ENCODE measurements at regions not wholly inside any gene's neighbourhood (a gene's known extent, or its start where the extent isn't known, plus 50 kb on each side); places are given as distances from the start of the nearest gene placed in this dataset.
"Not testable (repeated sequence)": the region's sequence is repeated elsewhere in the genome, so short reads cannot be mapped to it uniquely, and the experiment has no call there.

DNA sequence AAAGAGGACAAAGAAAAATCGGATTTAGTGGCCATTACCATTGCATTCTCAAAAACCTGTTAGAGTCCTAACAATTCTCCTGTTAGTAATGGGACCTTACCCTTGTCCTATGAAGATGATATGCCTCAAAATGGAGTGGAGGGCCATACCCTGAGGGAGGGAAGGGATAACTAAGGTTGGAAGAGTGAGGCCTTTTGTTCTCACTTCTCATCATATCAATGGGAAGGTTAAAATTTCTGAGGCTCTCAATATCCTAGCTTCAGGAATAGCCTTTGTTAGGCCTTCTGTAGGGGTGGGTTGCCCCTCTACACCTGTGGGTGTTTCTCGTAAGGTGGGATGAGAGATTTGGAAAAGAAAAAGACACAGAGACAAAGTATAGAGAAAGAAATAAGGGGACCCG is 109.4 kb upstream of the SGIP1 start:
- DNase-seq (ENCODE audit: low read depth in 2 of 2) = not testable (repeated sequence)

DNA sequence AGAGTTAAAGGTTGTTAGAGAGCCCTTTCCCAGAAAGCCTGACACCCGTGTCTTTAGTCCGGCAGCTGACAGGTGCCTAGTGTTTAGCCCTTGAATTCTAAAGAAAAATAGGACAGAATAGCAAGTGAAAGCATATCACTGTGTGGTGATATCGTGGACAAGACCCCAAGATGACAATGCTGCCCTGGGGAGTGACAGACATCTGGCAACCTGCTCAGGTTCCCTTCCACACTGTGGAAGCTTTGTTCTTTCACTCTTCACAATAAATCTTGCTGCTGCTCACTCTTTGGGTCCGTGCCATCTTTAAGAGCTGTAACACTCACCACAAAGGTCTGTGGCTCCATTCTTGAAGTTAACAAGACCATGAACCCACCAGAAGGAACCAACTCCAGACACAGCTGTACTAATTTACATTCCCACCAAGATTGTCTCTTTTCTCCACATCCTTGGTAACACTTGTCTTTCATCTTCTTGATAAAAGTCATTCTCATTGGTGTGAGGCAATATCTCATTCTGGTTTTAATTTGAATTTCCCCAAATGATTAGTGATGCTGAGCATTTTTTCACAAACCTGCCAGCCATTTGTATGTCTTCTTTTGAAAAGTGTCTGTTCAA is 107.6 kb upstream of the SGIP1 start:
- DNase-seq (ENCODE audit: low read depth in 2 of 2) = no peak

DNA sequence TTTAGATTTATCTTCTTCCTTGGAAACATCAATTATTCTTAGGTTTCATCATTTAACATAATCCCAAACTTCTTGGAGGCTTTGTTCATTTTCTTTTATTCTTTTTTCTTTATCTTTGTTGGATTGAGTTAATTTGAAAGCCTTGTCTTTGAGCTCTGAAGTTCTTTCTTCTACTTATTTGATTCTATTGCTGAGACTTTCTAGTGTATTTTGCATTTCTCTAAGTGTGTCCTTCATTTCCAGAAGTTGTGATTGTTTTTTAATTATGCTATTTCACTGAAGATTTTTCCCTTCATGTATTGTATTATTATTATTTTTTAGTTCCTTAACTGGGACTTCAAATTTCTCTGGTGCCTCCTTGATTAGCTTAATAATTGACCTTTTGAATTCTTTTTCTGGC is 103.1 kb upstream of the SGIP1 start:
- DNase-seq (ENCODE audit: low read depth in 2 of 2) = not testable (repeated sequence)

DNA sequence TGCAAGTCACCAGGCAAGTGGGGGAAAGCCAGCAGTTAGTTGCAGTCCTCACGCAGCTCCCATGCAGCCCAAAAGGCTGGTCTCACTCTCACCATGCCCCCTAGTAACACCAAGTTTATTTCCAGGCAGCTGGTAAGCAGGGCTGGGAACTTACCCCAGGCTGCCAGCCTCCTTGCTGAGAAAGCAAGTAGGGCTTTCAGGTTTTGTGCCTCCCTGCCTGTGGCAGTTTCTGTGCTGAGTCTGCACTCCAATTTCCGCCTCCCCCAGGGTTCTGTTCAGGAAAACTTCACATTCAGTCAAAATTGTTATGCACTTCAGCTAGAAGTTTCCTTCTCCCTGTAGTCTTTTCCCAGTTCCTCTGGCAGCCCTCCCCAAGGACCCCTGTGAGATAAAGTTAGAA is 102.0 kb upstream of the SGIP1 start:
- no peak for DNase-seq (ENCODE audit: low read depth in 2 of 2)

DNA sequence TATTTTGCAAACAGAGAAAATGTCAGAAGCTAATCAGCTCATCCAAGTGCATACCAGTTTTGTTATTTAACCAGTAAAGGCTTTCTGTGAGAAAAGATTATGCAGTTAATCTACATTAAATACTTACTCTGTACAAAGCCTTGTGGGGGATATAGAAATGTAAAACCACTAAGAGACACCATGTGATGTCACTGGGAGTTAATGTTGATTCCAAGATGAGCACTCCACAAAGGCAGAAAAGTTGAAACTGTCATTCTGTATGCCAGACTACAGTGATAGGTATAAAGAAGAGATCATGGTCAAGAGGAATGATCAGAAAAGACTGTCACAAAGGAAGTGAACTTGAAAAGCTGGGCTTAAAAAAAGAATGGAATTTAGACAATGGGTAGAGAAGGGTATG is 100.3 kb upstream of the SGIP1 start:
- DNase-seq (ENCODE audit: low read depth in 2 of 2) = no peak

DNA sequence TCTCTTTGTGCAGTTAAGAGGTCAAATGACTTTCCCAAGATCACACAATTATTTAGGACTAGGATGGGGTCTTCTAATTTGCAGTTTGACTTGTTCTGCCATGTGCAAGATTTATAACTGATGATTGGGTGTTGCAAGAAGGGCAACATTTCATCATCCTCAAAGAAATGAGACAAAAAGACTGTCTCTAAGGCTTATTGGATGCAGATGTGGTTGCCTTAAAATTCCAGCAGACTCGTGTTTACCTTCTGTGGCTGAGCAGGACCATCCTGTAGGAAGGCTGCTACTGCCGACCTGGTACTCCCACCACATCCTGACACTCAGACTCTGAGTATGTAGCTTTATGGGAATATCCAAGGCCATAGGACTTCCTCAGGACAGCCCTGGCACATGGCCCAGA is 99.9 kb upstream of the SGIP1 start:
- DNase-seq (ENCODE audit: low read depth in 2 of 2) = no peak

DNA sequence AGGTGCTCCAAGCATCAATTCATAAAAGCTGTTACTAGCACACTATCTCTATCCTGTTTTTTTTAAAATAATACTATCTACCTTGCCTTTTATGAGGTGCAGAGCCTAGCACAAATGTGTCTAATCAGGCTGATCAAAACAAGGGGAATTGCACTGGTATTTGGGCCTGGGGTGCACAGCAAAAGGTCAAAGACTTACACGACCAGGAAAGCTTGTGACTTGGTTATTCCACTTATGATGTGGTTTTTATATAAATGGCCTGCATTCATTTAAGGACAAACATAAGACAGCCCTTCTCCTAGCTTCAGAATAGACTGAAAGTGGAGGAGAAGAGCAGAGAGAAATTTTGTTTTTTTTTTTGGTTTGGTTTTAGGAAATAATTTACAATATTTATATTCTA is 98.4 kb upstream of the SGIP1 start:
- DNase-seq (ENCODE audit: low read depth in 2 of 2) = no peak

DNA sequence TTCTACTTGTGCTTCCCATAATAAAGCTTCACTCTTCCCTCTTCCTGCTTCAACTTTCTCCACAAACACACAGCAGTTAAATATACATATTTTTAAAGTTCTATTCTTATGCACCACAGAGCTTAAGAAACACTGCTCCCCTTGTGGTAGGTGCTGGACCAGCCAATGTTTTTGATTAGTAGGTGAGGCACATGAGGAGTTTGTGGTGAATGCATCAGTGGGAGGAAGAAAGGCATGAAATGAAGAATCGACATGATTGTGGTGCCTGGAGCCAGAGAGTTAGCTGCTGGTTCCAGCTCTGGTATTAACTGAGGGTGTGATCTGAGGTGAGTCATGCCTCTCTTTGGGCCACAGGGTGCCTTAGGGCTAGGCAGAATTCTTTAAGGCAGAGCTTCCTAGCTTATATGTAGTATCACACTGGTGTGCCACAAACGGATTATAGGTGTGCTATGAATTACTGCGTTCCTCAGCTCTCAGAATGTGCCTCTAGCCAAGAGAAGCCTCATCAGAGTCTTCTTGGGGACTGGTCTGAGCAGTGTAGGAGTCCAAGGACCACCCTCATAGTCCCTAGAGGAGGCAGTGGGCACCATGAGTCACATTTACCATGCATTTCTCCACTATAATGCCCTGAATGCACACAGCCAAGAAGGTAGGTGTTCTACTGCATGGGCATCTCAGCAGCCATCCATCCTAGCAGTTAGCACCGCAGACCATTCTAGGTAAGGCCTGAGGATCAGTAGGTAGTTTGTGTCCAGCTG is 97.4 kb upstream of the SGIP1 start:
- peak; percentile 19 to 31 for DNase-seq (ENCODE audit: low read depth in 2 of 2)

DNA sequence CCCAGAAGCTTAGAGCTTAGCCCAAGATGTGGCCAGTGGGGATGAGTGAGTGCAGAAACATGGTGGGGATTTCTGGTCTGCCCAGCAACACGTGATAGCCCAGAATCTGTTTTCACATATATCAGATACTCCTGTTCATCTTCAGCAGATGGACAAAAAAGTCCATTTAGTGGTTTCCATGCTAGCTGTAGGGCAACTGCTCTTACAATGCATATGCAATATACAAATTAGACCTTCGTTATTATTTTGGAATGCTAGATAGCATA is 96.9 kb upstream of the SGIP1 start:
- DNase-seq (ENCODE audit: low read depth in 2 of 2) = no peak

DNA sequence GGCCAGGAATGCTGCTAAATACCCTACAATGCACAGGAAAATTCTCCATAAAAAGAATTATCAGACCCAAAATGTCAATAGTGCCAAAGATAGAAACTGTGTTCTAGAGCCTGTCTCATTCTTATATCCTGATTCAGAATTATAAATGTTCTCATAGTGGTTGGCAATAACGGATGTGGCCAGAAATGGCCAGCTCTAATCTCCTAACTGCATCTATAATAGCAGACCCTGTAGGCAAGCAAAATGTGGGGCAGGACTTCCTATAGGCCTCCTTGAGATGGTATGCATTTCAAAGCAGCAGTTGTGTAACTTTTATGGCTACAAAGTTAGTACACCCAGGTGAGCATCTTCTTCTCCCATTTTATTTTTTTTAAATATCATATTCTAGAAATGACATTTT is 95.9 kb upstream of the SGIP1 start:
- no peak for DNase-seq (ENCODE audit: low read depth in 2 of 2)

DNA sequence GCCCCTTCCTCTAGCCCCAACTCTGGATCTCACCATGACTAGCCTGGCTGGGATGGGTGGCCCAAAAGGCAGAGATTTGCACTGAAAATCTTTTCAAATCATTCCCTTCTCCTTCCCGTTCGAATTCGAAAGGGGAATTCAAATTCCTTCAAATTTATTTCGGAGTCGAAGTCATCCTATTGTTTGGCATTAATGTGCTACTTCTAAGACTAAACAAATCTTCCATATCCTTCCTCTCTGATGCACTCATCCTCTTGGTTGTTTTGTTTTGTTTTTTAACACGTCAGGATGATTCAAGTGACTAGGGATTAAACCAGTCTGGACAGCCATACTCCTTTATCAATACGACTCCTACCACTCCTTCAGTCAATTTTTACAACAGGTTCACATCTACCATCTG is 95.5 kb upstream of the SGIP1 start:
- no peak for DNase-seq (ENCODE audit: low read depth in 2 of 2)

DNA sequence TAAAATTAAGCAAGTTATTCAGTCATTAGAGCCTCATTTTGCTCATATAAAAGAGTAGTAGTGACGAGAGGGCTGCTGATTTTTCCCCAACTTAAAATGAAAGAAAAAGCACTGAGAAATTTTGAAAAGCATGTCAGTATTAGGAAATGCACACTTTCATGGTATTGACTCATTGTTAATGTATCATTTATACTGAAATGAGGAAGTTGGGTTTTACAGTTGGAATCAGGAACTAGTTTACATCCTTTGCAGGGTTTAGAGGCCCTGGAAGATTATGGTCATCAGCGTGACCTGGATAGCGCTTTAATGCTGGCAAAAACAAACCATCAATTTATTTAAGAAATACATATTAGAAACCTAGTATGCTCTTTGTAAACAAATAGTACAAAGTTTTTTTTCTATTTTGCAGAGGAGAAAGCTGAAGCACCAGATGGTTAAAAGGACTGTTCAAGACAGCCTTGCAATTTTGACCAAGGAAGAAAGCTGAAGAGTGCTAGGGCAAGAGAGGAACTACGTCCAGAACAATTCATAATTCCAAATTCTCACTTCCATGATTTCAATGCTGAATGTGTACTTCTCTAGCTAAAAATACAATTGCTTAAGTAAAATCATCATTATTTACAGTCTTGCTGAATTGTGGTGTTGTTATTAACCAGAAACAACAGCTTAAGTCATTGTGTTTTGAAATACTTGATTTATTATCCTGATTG is 94.8 kb upstream of the SGIP1 start:
- DNase-seq (ENCODE audit: low read depth in 2 of 2) = no peak

DNA sequence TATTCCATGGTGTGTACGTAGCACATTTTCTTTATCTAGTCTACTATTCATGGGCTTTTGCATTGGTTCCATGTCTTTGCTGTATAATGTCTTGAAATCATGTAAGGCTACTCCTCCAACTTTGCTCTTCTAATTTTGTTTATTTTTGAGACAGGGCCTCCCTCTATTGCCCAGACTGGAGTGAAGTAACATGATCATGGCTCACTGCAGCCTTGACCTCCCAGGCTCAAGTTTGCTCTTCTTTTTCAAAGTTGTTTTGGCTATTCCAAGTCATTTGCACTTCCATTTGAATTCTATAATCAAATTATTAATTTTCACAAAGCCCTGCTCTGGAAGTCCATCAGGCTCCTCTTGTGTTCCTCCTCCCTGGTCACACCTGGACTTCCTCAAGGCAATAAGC is 90.2 kb upstream of the SGIP1 start:
- DNase-seq (ENCODE audit: low read depth in 2 of 2) = no peak

DNA sequence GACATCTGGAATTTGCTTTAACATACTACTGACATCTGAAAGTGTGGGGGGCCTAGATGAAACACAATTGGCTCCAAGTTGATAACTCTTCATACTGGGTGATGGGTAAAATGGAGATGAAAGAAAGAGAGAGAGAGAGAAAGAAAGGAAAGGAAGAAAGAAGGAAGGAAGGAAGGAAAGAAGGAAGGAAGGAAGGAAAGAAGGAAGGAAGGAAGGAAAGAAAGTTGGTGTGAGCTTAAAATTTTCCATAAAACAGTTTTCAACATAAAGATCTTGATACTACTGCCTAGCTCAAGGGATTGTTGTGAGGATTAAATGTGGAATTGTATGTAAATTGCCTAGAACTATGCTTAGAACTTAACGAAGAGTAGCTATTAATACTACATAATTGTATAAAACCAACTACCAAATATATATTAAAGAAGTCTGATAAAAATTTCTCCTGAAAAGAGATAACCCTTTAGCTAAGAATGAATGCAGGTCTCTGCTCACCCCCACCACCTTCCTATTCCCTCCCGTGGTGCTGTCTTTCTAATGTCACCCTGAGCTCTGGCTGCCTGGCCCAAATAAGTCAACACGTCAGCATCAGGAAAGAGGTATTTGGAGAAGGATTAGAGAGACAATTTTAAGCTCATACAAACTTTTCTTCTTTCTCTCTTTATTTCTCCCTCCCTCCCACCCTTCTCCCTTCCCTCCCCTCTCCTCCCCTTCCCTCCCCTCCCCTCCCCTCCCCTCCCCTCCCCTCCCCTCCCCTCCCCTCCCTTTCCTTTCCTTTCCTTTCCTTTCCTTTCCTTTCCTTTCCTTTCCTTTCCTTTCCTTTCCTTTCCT is 89.3 kb upstream of the SGIP1 start:
- no peak for DNase-seq (ENCODE audit: low read depth in 2 of 2)

DNA sequence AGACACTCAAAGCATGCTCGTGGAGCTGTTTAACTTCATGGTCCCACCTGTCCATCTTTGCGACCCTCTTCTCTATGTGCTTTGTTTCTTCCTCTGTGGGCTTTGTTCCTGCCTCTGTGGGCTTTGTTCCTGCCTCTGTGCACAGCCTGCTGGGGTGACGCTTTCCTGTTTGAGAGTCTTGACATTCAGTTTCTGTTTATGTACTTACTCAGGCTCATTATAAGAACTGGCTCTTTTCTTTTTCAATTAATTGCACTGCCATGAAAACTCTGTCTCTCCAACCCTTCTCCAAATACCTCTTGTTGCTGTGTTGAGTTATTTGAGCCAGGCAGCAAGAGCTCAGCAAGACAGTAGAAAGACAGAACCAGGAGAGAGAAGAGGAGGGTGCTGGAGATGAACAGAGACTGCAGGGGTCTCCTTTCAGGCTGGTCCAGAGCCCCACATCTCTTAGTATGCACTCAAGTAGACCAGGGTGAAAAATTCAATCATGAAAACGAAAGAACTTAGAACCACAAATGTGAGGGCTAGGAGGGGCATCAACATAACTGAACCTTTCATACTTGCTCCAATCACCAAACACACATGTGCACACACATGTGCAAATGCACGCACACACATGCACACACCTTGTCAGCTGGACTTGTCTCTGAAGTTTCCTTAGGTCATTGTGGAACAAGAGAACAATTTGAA is 88.3 kb upstream of the SGIP1 start:
- peak in 1 of 2 donors; percentile 22 for DNase-seq (ENCODE audit: low read depth in 2 of 2)

DNA sequence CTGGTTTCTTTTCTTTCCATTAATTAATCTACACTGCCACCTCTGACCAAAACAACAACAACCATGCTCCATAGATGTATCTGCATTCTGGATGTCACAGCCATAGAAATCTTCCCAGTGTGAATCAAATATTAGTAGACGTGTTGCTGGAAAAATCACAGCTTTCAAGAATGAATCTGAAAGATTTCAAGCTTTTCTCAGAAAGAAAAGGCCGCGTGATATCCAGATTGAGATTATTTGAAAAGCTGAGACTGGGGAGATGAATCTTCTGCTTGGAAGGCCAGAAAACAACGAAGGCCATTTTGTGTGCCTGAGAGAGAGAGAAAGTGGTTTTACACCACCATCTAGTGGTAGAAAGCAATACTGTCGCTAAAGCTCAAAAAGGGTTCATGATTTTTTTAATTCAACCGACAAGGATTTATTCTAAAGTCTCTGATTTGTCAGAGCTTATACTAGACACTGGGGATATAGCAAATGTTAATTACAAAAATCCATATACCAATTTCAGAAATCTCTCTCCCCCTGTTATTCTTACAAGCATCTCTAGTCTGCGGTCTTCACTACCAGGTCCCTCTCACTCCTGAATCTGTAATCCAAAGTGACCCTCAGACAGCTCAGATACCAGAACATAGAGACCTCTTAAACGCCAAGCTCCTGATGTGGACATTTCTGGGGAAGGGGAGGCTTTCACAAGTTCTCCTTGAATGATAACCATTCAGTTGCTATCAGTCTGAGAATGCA is 87.5 kb upstream of the SGIP1 start:
- no peak for DNase-seq (ENCODE audit: low read depth in 2 of 2)

DNA sequence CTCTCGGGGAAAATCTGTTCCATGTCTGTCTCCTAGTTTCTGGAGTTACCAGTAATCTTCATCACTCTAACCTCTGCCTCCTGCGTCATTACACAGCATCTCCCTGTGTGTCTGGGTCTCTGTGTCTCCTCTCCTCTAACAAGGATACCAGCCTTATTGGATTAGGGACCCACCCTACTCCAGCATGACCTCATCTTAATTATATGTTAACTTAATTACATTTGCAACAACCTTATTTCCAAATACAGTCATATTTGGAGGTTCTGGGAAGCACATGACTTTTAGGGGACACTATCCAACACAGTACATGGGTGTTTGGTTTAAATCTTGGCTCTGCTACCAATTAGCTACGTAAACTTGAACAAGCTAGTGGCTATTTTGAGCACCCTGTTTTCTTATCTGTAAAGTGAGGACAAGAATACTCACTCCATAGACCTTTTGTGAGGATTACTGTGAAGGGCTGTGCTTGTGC is 83.9 kb upstream of the SGIP1 start:
- DNase-seq (ENCODE audit: low read depth in 2 of 2) = no peak

DNA sequence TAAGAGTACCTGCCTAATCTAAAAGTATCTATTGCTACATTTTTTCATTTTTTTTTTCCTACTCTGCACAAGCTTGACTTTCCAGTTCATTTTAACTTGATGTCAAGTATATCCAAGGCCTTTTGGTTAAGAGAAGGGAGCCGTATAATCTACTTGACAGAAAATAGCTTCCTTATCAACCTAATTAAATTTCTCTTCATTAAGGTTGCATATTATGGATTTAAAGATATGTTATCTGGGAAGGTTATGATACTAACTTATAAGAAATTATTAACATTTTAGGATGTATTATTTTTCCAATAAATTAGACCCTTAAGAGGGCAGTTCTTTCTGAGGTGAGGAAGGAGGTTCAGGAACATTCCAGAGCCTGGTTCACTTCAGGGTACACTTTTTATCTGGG is 83.1 kb upstream of the SGIP1 start:
- no peak for DNase-seq (ENCODE audit: low read depth in 2 of 2)

DNA sequence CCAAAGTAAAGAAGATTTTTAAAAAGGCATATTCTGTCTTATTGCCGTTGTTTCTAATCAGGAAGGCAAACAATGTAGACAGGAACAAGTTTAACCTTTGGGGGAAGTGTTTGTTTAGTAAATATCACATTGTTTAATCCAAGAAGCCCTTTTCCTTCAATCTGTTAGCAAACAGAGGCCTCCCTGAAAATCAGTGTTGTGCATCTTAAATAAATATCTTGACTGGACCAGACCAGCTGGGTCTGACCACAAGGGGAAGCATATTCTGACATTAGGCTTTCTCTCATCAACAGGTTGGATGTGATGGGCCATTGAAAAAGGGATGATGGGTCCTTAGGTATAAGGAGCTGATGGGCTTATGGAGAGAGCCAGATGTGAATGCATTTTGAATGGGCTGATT is 81.8 kb upstream of the SGIP1 start:
- no peak for DNase-seq (ENCODE audit: low read depth in 2 of 2)

DNA sequence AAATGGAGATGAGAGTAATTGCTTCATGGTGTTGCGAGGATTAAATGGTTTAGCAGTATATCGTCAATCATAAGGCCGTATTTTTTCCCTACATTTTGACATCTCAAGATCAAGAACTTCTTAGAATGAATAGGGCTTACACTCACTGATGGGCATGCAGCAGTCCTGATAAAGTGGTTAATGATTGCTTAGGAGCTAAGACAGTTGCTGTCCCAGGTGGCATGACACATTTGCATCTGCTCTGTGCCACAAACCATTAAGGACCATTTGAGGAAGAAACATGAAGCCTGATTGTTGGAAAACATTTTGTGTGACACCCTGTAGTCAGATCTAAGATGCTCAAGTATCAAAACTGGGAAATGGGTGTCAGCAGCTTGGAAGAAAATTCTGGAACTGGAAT is 81.0 kb upstream of the SGIP1 start:
- DNase-seq (ENCODE audit: low read depth in 2 of 2) = no peak

DNA sequence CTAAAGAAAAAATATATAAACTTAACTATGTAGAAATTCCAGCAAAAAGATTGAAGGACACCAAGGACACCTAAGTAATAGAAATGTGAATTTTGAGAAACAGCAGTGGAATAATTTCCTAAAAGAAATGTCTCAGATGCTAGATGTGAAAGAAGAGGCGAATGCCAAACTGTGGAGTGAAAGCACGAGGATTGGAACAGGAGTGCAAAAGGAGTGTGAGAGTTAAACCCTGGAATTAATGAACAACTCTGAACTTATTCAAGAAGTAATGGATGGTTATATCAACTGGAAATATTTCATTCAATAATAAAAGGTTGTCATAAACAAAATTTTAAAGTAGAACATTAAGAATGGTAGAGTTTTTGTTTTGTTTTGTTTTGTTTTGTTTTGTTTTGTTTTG is 78.5 kb upstream of the SGIP1 start:
- no peak for DNase-seq (ENCODE audit: low read depth in 2 of 2)
